ENCODE measurements at regions not wholly inside any gene's neighbourhood (a gene's known extent, or its start where the extent isn't known, plus 50 kb on each side); places are given as distances from the start of the nearest gene placed in this dataset.

- intact Hi-C loops (cut with DNase I): no loop called here
- TF ChIP-seq CTCF (IDR thresholded peaks at IDR 0.05) (no peak), POLR2A (IDR thresholded peaks at IDR 0.05) (no peak)
- no peaks in the 10 kb centered on the region for H3K27me3 ChIP-seq
- H3K27ac ChIP-seq: no peak overlapping the region
- H3K4me3 ChIP-seq: no peak overlapping the region
- no peaks in the 10 kb centered on the region for H3K9me3 ChIP-seq
- no peaks in the 10 kb centered on the region for H3K4me1 ChIP-seq
- no peak for DNase-seq
- 12 to 70% methylated on average over 2 of the region's 2 CpGs for WGBS, 2 donors
- H3K36me3 ChIP-seq: no peaks in the 10 kb centered on the region
Observed at GRCh38 chr6:113486199-113486598, 370.9 kb upstream of the MARCKS start.

DNA sequence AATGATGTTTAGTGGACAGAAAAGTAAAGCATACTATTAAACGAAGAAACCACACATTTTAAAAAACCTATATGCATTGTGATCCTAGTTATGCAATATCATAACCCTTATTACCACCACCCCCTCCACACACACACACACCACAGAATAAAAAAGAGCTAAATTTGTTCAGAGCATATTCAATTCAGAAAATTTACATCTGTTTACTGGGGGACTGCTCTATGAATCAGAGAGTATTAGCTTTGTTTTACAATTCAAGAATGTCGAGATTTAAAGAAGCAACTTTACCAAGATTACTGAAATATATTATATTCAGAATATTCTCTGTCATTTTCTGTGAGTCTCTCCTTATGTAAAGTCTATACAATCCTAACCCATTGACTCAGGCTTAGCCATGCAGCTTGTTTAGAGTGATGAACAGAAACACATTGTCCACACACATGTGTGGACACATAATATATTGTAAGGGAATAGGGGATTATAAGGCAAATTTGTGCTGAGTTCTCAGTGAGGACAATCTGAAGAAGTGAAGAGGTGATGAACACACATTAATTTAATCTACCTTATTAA, 369.6 kb upstream of the MARCKS start:
- DNase-seq: no peak
- Histone ChIP-seq H3K27ac (no peak overlapping the region), H3K27me3 (no peaks in the 10 kb centered on the region), H3K9me3 (no peaks in the 10 kb centered on the region), H3K4me3 (no peak overlapping the region), H3K36me3 (no peaks in the 10 kb centered on the region), H3K4me1 (peaks cover 0 to 11% (median 0%) of the 10 kb centered on the region in 3 donors)
- intact Hi-C loops (cut with DNase I): no loop called here
- TF ChIP-seq CTCF (IDR thresholded peaks at IDR 0.05) (no peak), POLR2A (IDR thresholded peaks at IDR 0.05) (no peak)
- WGBS, 2 donors: 73 to 74% methylated on average over 2 of the region's 2 CpGs

DNA sequence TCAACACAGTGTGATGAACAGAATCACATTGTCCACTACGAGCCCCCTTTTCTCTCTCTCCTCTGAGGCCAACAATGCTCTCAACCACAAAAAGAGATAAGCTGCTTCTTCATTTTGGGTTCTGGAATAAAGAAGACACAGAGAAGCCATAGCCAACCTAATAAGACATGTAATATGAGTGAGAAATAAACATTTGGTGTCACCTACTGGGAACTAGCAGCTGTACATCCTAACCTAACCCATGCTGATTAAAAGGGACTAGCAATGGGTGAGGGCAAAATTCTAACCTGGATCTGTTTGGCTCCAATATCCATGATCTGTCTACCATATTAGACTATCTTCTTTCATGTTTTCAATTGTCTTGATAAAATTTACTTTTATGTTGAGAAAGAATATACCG, 369.1 kb upstream of the MARCKS start:
- Histone ChIP-seq H3K36me3 (no peaks in the 10 kb centered on the region), H3K4me3 (no peak overlapping the region), H3K27ac (no peak overlapping the region), H3K9me3 (no peaks in the 10 kb centered on the region), H3K27me3 (no peaks in the 10 kb centered on the region), H3K4me1 (peaks cover 0 to 14% (median 0%) of the 10 kb centered on the region in 3 donors)
- WGBS, 2 donors: 89 to 92% methylated on average over 2 of the region's 2 CpGs
- no peak for DNase-seq
- TF ChIP-seq POLR2A (IDR thresholded peaks at IDR 0.05) (no peak), CTCF (IDR thresholded peaks at IDR 0.05) (peak in 1 of 6 experiments; percentile 23)
- intact Hi-C loops (cut with DNase I): no loop called here

GRCh38 chr6:113488812-113489685, 368.1 kb upstream of the MARCKS start:
- Histone ChIP-seq H3K4me3 (no peak overlapping the region), H3K4me1 (peaks cover 0 to 22% (median 0%) of the 10 kb centered on the region in 3 donors), H3K27ac (no peak overlapping the region), H3K36me3 (no peaks in the 10 kb centered on the region), H3K9me3 (no peaks in the 10 kb centered on the region), H3K27me3 (no peaks in the 10 kb centered on the region)
- intact Hi-C loops (cut with DNase I): no loop called here
- TF ChIP-seq CTCF (IDR thresholded peaks at IDR 0.05) (peak in 1 of 6 experiments; percentile 34), POLR2A (IDR thresholded peaks at IDR 0.05) (no peak)
- DNase-seq: no peak
- WGBS, 2 donors: 59 to 62% methylated on average over 4 of the region's 4 CpGs

Data from esophagus squamous epithelium (tissue), 5 donors.